CD4-positive, alpha-beta memory T cell (primary cell): ENCODE measurements at regions not wholly inside any gene's neighbourhood (a gene's known extent, or its start where the extent isn't known, plus 50 kb on each side); places are given as distances from the start of the nearest gene placed in this dataset.
"Not testable (repeated sequence)": the region's sequence is repeated elsewhere in the genome, so short reads cannot be mapped to it uniquely, and the experiment has no call there.

Experiments
- CTCF ChIA-PET: fragments of 350-600 bp; sonication (Branson Sonifier 250); formaldehyde crosslinking; loops from one replicate; lab custom pipeline; 2021; ENCODE audit warnings: inconsistent platforms; ENCODE audit not compliant: partially characterized antibody; lab: Charles Lee
- POLR2A ChIA-PET: fragments of 350-600 bp; sonication (Branson Sonifier 250); formaldehyde crosslinking; loops from one replicate; lab custom pipeline; 2021; ENCODE audit not compliant: partially characterized antibody; lab: Charles Lee
- DNase-seq, 5 donors: peaks; one replicate each; pipeline versions ENCODE4 v3.0.0 to v3.0.0-alpha.2; 2020 to 2022; ENCODE audit warnings: mixed read lengths in 1 of 5
- H3K27ac ChIP-seq: one replicate; pipeline ENCODE4 v1.7.0; 2013; ENCODE audit warnings: low read depth, low read length
- H3K27me3 ChIP-seq: 2 replicates; pipeline ENCODE4 v1.7.0; 2013; ENCODE audit warnings: mild to moderate bottlenecking, low read length, moderate library complexity; ENCODE audit not compliant: insufficient read depth
- H3K36me3 ChIP-seq: 2 replicates; pipeline ENCODE4 v1.7.0; 2013; ENCODE audit warnings: mild to moderate bottlenecking, low read length, moderate library complexity; ENCODE audit not compliant: insufficient read depth
- H3K4me1 ChIP-seq: 2 replicates; pipeline ENCODE4 v1.7.0; 2013; ENCODE audit warnings: mild to moderate bottlenecking, low read length, moderate library complexity; ENCODE audit not compliant: insufficient read depth
- H3K4me3 ChIP-seq, 2 donors: one replicate each; pipeline ENCODE4 v1.7.0; 2013; ENCODE audit warnings: low read length in 2 of 2, mild to moderate bottlenecking in 1 of 2
- H3K9me3 ChIP-seq, 2 donors: one replicate each; pipeline ENCODE4 v1.7.0; 2013; ENCODE audit warnings: low read length in 2 of 2, control low read depth in 1 of 2; ENCODE audit not compliant: control insufficient read depth in 1 of 2
- H3K27ac Mint-ChIP-seq, 7 donors: one replicate each; pipeline ENCODE4 v1.8.0; 2020 to 2021; ENCODE audit warnings: mixed read lengths in 7 of 7, mild to moderate bottlenecking in 6 of 7, inconsistent platforms in 3 of 7, moderate library complexity in 3 of 7
- H3K27me3 Mint-ChIP-seq, 2 donors: one replicate each; pipeline ENCODE4 v1.8.0; 2020 to 2021; ENCODE audit warnings: mixed read lengths in 2 of 2
- H3K36me3 Mint-ChIP-seq, 2 donors: one replicate each; pipeline ENCODE4 v1.8.0; 2020 to 2021; ENCODE audit warnings: mixed read lengths in 2 of 2, inconsistent platforms in 1 of 2, mild to moderate bottlenecking in 1 of 2
- H3K4me1 Mint-ChIP-seq, 4 donors: one replicate each; pipeline ENCODE4 v1.8.0; 2020 to 2021; ENCODE audit warnings: mixed read lengths in 4 of 4, mild to moderate bottlenecking in 1 of 4
- H3K4me3 Mint-ChIP-seq, 8 donors: one replicate each; pipeline ENCODE4 v1.8.0; 2020 to 2021; ENCODE audit warnings: mixed read lengths in 8 of 8, mild to moderate bottlenecking in 7 of 8, moderate library complexity in 6 of 8, inconsistent platforms in 3 of 8
- H3K9me3 Mint-ChIP-seq, 8 donors: one replicate each; pipeline ENCODE4 v1.8.0; 2020 to 2021; ENCODE audit warnings: mixed read lengths in 8 of 8, mild to moderate bottlenecking in 5 of 8, inconsistent platforms in 3 of 8, moderate library complexity in 1 of 8
- intact Hi-C: fragments of 100-400 bp; cut with micrococcal nuclease; formaldehyde crosslinking; loops from one replicate; pipeline ENCODE4 v1.15.1; 2023

DNA sequence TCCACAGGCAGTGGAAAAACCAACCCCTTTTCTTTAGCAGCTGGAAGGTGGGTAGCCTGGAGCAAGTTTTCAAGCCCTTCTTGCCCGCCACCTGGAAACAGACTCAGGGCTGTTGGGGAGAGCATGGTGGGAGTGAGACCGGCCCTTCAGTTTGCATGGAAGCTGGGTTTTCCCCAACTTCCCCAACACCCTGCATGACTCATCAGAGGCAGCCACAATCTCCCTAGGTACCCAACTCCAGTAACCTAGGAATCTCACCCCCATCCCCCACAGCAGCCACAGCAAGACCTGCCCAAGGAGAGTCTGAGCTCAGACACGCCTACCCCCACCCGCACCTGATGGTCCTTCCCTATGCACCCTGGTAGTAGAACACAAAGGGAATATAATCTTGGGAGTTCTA, 86.3 kb upstream of the IRAK1BP1 start:
- Mint-ChIP-seq H3K4me1 (no peaks in the 10 kb centered on the region), H3K4me3 (no peak overlapping the region), H3K27me3 (peaks cover 0 to 2% of the 10 kb centered on the region in 2 donors), H3K36me3 (no peaks in the 10 kb centered on the region), H3K27ac (no peak overlapping the region), H3K9me3 (peaks cover 0 to 3% (median 0%) of the 10 kb centered on the region in 8 donors)
- ChIA-PET CTCF (no interaction called here), POLR2A (no interaction called here)
- H3K4me3 ChIP-seq = no peak overlapping the region
- H3K4me1 ChIP-seq = no peaks in the 10 kb centered on the region
- H3K9me3 ChIP-seq = no peaks in the 10 kb centered on the region
- no peak for DNase-seq
- intact Hi-C loops = no loop called here
- no peaks in the 10 kb centered on the region for H3K36me3 ChIP-seq
- H3K27me3 ChIP-seq = no peaks in the 10 kb centered on the region
- H3K27ac ChIP-seq = no peak overlapping the region

GRCh38 chr6:78783366-78783765, 84.0 kb upstream of the IRAK1BP1 start:
- H3K4me3 ChIP-seq, H3K9me3 Mint-ChIP-seq, H3K27me3 Mint-ChIP-seq, intact Hi-C loops, H3K4me1 ChIP-seq, H3K4me1 Mint-ChIP-seq, CTCF ChIA-PET, H3K27me3 ChIP-seq, H3K4me3 Mint-ChIP-seq, H3K36me3 Mint-ChIP-seq, DNase-seq, H3K27ac Mint-ChIP-seq, H3K9me3 ChIP-seq, H3K36me3 ChIP-seq, POLR2A ChIA-PET, H3K27ac ChIP-seq: not testable (repeated sequence)

DNA sequence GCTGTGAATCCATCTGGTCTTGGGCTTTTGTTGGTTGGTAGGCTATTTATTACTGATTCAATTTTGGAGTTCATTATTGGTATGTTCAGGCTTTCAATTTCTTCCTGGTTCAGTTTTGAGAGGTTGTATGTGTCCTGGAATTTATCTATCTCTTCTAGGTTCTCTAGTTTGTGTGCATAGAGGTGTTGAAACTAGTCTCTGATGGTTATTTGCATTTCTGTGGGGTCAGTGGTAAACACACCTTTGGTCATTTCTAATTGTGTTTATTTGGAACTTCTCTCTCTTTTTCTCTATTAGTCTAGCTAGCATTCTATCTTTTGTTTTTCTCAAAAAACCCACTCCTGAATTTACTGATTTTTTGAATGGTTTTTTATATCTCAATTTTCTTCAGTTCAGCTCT, 70.1 kb upstream of the IRAK1BP1 start:
- Histone ChIP-seq H3K4me1 (no peaks in the 10 kb centered on the region), H3K27ac (no peak overlapping the region), H3K36me3 (no peaks in the 10 kb centered on the region), H3K27me3 (no peaks in the 10 kb centered on the region), H3K9me3 (no peaks in the 10 kb centered on the region), H3K4me3 (no peak overlapping the region)
- no peaks in the 10 kb centered on the region for H3K4me1 Mint-ChIP-seq
- CTCF ChIA-PET = no interaction called here
- POLR2A ChIA-PET = no interaction called here
- H3K27me3 Mint-ChIP-seq = peaks cover 0 to 4% of the 10 kb centered on the region in 2 donors
- no peak overlapping the region for H3K27ac Mint-ChIP-seq
- DNase-seq = no peak
- intact Hi-C loops = no loop called here
- H3K36me3 Mint-ChIP-seq = no peaks in the 10 kb centered on the region
- H3K9me3 Mint-ChIP-seq = peaks cover 9 to 43% (median 25%) of the 10 kb centered on the region in 8 donors
- no peak overlapping the region for H3K4me3 Mint-ChIP-seq

DNA sequence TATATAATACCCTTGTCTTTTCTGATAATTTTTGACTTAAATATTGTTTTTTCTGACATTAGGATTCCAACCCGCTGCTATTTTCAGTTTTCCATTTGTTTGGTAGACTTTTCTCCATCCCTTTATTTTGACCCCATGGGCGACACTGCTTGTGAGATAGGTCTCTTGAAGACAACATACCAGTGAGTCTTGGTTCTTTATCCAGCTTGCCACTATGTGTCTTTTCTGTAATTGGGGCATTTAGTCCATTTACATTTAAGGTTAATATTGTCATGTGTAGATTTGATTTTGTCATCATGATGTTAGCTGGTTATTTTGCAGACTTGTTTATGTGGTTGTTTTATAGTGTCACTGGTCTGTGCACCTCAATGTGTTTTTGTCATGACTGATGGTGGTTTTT, 67.7 kb upstream of the IRAK1BP1 start:
- ChIA-PET CTCF (no interaction called here), POLR2A (no interaction called here)
- no peaks in the 10 kb centered on the region for H3K36me3 ChIP-seq
- no peak overlapping the region for H3K27ac ChIP-seq
- no peak for DNase-seq
- H3K27me3 ChIP-seq = no peaks in the 10 kb centered on the region
- no peak overlapping the region for H3K27ac Mint-ChIP-seq
- intact Hi-C loops = no loop called here
- H3K4me1 Mint-ChIP-seq = no peaks in the 10 kb centered on the region
- H3K36me3 Mint-ChIP-seq = no peaks in the 10 kb centered on the region
- H3K27me3 Mint-ChIP-seq = peaks cover 0 to 4% of the 10 kb centered on the region in 2 donors
- peaks cover 11 to 47% (median 35%) of the 10 kb centered on the region in 8 donors for H3K9me3 Mint-ChIP-seq
- H3K4me3 ChIP-seq = no peak overlapping the region
- no peaks in the 10 kb centered on the region for H3K4me1 ChIP-seq
- no peak overlapping the region for H3K4me3 Mint-ChIP-seq
- H3K9me3 ChIP-seq = no peaks in the 10 kb centered on the region

GRCh38 chr6:78806792-78807191, 60.6 kb upstream of the IRAK1BP1 start:
- H3K36me3 Mint-ChIP-seq, H3K27ac ChIP-seq, DNase-seq, intact Hi-C loops, CTCF ChIA-PET, H3K4me3 Mint-ChIP-seq, POLR2A ChIA-PET, H3K4me1 Mint-ChIP-seq, H3K4me1 ChIP-seq, H3K27ac Mint-ChIP-seq, H3K27me3 ChIP-seq, H3K9me3 ChIP-seq, H3K27me3 Mint-ChIP-seq, H3K4me3 ChIP-seq, H3K36me3 ChIP-seq: not testable (repeated sequence)
- H3K9me3 Mint-ChIP-seq = peaks cover under 1 to 31% (median 7%) of the 10 kb centered on the region in 8 donors

- CTCF ChIA-PET, H3K9me3 ChIP-seq, H3K4me3 Mint-ChIP-seq, H3K4me1 Mint-ChIP-seq, H3K36me3 ChIP-seq, H3K27ac Mint-ChIP-seq, H3K27me3 Mint-ChIP-seq, H3K36me3 Mint-ChIP-seq, intact Hi-C loops, H3K4me1 ChIP-seq, H3K27me3 ChIP-seq, H3K27ac ChIP-seq, DNase-seq, POLR2A ChIA-PET, H3K4me3 ChIP-seq: not testable (repeated sequence)
- H3K9me3 Mint-ChIP-seq = peaks cover 0 to 25% (median 5%) of the 10 kb centered on the region in 8 donors
Observed at GRCh38 chr6:78807655-78808355, 59.5 kb upstream of the IRAK1BP1 start.

DNA sequence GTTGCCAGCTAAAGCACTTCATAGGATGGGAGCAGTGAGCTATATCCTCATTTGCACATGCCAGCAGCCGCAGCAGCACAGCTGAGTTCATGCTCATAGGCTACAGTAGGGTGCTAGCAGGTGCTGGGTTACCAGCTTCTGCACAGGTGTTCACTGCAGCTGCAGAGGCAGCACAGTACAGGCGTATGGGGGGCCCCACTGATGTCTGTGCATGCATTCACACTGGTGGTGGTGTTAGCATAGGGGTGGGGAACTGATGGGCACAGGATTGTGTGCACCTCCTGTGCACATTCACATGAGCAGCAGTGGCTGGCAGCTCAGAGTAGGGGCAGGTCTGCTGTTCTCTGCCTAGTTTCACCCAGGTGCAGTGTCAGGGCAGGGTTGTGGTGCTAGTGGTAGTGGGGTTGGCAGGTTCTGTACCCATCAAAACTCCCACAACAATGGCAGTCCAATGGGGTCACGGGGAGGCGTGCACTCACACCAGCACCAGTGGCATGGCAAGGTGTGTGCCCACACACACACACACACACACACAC, 58.9 kb upstream of the IRAK1BP1 start:
- Mint-ChIP-seq H3K4me3 (no peak overlapping the region), H3K36me3 (no peaks in the 10 kb centered on the region), H3K4me1 (no peaks in the 10 kb centered on the region), H3K9me3 (peaks cover 0 to 21% (median 4%) of the 10 kb centered on the region in 8 donors), H3K27me3 (peaks cover 8 to 14% of the 10 kb centered on the region in 2 donors), H3K27ac (no peak overlapping the region)
- CTCF ChIA-PET = no interaction called here
- no peak overlapping the region for H3K4me3 ChIP-seq
- no peak for DNase-seq
- intact Hi-C loops = no loop called here
- no peaks in the 10 kb centered on the region for H3K4me1 ChIP-seq
- no peaks in the 10 kb centered on the region for H3K9me3 ChIP-seq
- no peaks in the 10 kb centered on the region for H3K36me3 ChIP-seq
- POLR2A ChIA-PET = no interaction called here
- H3K27ac ChIP-seq = no peak overlapping the region
- H3K27me3 ChIP-seq = no peaks in the 10 kb centered on the region
